Chondrocyte (in vitro differentiated cells): ENCODE measurements at regions not wholly inside any gene's neighbourhood (a gene's known extent, or its start where the extent isn't known, plus 50 kb on each side); places are given as distances from the start of the nearest gene placed in this dataset.

Experiments used
- DNase-seq: peaks from one replicate; pipeline ENCODE4 v3.0.0; 2021; ENCODE audit warnings: mixed read lengths, low spot score
- H3K27ac Mint-ChIP-seq: one replicate; pipeline ENCODE4 v1.8.0; 2021; ENCODE audit warnings: mild to moderate bottlenecking, moderate library complexity, mixed read lengths; ENCODE audit not compliant: unreplicated experiment
- H3K27me3 Mint-ChIP-seq: 2 replicates; pipeline ENCODE4 v1.8.0; 2021; ENCODE audit warnings: low read depth, mixed read lengths
- H3K36me3 Mint-ChIP-seq: 2 replicates; pipeline ENCODE4 v1.8.0; 2021; ENCODE audit warnings: low read depth, mixed read lengths
- H3K4me1 Mint-ChIP-seq: 2 replicates; pipeline ENCODE4 v1.8.0; 2021; ENCODE audit warnings: low read depth, mild to moderate bottlenecking, mixed read lengths
- H3K4me3 Mint-ChIP-seq: one replicate; pipeline ENCODE4 v1.8.0; 2021; ENCODE audit warnings: mild to moderate bottlenecking, moderate library complexity, mixed read lengths; ENCODE audit not compliant: unreplicated experiment
- H3K9me3 Mint-ChIP-seq: 2 replicates; pipeline ENCODE4 v1.8.0; 2021; ENCODE audit warnings: low read depth, mixed read lengths
- CTCF ChIP-seq: fragments of 200-600 bp; sonication (generic); IDR thresholded peaks from 2 replicates; pipeline ENCODE4 v1.5.0; 2021; ENCODE audit warnings: antibody characterized with exemption, mild to moderate bottlenecking, moderate library complexity

- TF ChIP-seq CTCF: no peak
- H3K9me3 Mint-ChIP-seq: peaks cover 8% of the 10 kb centered on the region
- H3K27ac Mint-ChIP-seq: no peak overlapping the region
- H3K36me3 Mint-ChIP-seq: no peaks in the 10 kb centered on the region
- no peak overlapping the region for H3K4me3 Mint-ChIP-seq
- H3K27me3 Mint-ChIP-seq: peaks cover 1% of the 10 kb centered on the region
- DNase-seq: no peak
- no peaks in the 10 kb centered on the region for H3K4me1 Mint-ChIP-seq
Observed at GRCh38 chr16:50994995-50995394, 156.1 kb downstream of the SALL1 start.

- no peaks in the 10 kb centered on the region for H3K4me1 Mint-ChIP-seq
- no peak for TF ChIP-seq CTCF
- H3K36me3 Mint-ChIP-seq: no peaks in the 10 kb centered on the region
- DNase-seq: no peak
- no peak overlapping the region for H3K27ac Mint-ChIP-seq
- peaks cover 17% of the 10 kb centered on the region for H3K9me3 Mint-ChIP-seq
- H3K4me3 Mint-ChIP-seq: no peak overlapping the region
- peaks cover 1% of the 10 kb centered on the region for H3K27me3 Mint-ChIP-seq
Observed at GRCh38 chr16:50992350-50993032, 158.6 kb downstream of the SALL1 start.

- Mint-ChIP-seq H3K4me1 (no peaks in the 10 kb centered on the region), H3K4me3 (no peak overlapping the region), H3K36me3 (no peaks in the 10 kb centered on the region), H3K27me3 (peaks cover 1% of the 10 kb centered on the region), H3K27ac (no peak overlapping the region), H3K9me3 (peaks cover 21% of the 10 kb centered on the region)
- DNase-seq: no peak
- no peak for TF ChIP-seq CTCF
Observed at GRCh38 chr16:50991436-50991835, 159.6 kb downstream of the SALL1 start.

GRCh38 chr16:50991006-50991405, 160.1 kb downstream of the SALL1 start:
- Mint-ChIP-seq H3K36me3 (no peaks in the 10 kb centered on the region), H3K27ac (no peak overlapping the region), H3K27me3 (peaks cover 1% of the 10 kb centered on the region), H3K9me3 (peaks cover 22% of the 10 kb centered on the region), H3K4me3 (no peak overlapping the region), H3K4me1 (no peaks in the 10 kb centered on the region)
- DNase-seq: no peak
- TF ChIP-seq CTCF: no peak

- Mint-ChIP-seq H3K36me3 (no peaks in the 10 kb centered on the region), H3K27ac (no peak overlapping the region), H3K9me3 (peaks cover 24% of the 10 kb centered on the region), H3K27me3 (no peaks in the 10 kb centered on the region), H3K4me1 (no peaks in the 10 kb centered on the region), H3K4me3 (no peak overlapping the region)
- no peak for TF ChIP-seq CTCF
- no peak for DNase-seq
Observed at GRCh38 chr16:50989047-50989446, 162.0 kb downstream of the SALL1 start.
